ENCODE measurements at regions not wholly inside any gene's neighbourhood (a gene's known extent, or its start where the extent isn't known, plus 50 kb on each side); places are given as distances from the start of the nearest gene placed in this dataset.
"Not testable (repeated sequence)": the region's sequence is repeated elsewhere in the genome, so short reads cannot be mapped to it uniquely, and the experiment has no call there.

DNA sequence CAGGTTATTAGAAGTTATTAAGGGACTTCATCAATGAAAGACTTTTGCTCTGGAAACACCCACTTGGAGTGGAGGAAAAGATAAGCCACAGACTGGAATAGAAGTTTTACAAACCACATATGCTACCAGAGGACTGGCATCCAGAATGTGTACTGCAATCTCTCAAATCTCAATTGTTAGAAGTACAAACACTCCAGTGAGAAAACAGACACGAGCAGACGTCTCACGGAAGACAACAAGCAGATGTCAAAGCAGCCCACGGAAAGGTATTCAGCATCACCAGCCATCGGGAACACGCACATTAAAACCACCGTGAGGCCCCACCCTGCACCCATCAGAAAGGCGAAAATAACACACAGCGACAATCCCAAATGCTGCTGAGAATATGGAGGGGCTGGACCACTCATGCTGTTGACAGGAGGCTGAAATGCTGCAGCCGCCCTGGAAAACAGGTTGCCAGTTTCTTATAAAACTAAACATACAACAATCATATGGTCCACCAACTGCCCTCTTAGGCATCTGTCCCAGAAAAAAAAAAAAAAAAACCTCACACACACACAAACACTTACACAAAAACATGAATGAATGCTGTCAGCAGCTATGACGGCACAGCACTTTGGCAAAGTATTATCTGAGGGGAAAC lies 131.9 kb upstream of the SFSWAP start:
- no peak for DNase-seq

DNA sequence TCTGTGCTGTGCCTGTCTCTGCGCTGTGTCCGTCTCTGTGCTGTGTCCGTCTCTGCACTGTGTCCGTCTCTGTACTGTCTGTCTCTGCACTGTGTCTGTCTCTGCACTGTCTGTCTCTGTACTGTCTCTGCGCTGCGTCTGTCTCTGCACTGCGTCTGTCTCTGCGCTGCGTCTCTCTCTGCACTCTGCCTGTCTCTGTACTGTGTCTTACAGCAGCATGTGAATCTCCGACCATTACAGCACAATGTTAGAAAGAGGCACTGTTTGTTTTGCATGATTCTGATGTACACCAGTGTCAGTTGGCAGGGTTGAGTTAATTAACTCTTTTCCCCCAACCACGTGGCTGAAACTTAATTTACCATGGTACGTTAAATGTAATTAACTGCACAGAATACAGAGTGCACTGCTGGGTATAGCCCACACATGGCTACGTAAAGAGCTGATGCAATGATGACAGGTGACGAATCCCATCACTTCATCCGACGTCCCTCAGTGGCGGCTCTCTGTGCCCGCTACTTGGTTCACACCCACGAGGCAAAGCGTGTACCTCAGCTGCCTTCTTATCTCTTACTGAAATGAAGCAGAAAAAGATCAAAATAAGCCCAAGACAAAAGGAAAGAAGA lies 127.7 kb upstream of the SFSWAP start:
- DNase-seq, result no peak

DNA sequence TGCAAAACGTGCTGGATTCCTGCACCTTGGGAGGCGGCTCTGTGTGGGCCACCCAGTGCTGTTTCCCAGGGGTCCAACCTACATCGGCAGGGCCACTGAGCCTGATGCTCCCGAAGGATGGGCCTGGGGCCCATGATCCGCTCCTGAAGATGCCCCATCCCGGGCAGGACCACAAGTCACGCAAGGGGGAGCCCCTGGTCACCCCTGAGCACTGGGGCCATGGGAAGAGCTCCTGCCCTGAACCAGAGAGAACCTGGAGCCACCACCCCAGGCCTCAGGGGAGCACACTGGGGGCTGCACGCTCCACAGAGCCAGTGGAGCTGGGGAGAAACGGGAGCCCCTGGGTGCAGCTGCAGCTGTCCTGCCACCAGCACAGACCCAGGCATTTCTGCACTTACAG lies 124.6 kb upstream of the SFSWAP start:
- no peak for DNase-seq

DNA sequence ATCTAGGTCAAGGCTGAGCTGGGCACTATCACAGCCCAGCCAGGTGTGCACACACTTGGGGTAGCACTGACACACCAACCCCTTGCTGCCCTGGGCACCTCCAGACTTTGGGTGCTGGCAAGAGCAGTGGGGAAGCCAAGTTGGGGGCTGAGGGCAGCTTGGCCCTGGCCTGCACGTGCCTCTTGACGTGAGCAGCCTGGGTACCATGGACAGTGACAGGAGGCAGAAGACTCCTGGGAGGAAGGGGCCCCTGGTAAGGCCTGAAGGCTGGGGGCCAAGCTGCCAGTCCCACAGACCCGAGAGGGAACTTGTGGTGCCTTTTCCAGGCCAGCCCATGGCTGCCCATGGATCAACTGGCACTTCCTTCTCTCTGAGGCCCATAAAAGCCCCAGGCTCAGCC lies 124.1 kb upstream of the SFSWAP start:
- no peak for DNase-seq

DNA sequence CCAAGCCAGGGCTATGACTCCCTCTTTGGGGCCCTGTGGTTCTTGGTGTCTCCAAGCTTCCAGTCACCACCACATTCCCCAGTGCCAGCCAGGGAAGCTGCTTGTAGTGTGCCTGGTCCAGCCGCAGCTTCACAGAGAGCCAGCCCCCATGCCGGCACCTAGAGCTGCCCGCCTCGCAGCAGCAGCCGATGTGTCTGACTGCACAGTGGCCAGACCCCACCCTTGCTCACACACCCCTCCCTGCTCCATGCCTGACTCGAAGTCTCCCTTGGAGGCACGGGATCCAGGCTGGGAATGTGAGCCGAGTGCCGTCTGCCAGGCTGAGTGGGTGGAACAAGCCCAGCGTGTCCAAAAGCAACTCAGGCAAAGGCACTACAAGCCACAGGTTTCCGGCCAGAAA lies 123.3 kb upstream of the SFSWAP start:
- no peak for DNase-seq

DNA sequence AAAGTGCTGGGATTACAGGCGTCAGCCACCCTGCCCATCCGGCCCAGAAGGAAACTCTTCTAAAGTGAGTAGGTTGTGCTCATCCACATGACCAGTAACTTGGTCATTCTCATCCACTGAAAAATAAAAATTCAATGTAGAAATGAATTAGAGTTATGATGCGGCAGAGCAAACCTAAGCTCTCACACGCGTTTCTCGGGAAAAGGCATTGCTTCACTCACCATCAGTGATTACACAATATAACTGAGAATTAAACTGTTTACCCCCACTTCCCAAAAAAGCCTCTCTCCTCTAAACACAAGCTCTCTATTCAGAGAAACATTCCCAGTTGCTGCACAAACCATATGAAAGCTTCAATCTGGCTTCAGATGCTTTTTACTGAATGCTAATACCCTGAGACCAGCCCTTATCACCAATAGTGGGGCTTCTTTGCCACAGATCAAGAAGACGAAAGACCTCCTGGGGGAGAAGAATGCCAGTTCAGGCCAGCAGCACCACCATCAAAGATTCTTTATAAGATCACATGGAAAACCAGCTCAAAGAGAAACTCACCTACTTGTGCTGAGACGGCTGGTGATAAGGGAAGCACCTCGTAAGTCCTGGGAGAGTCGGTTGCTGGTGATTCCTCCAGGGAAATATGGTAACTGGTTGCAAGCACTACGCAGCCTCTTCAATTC lies 121.5 kb upstream of the SFSWAP start:
- DNase-seq, result no peak

DNA sequence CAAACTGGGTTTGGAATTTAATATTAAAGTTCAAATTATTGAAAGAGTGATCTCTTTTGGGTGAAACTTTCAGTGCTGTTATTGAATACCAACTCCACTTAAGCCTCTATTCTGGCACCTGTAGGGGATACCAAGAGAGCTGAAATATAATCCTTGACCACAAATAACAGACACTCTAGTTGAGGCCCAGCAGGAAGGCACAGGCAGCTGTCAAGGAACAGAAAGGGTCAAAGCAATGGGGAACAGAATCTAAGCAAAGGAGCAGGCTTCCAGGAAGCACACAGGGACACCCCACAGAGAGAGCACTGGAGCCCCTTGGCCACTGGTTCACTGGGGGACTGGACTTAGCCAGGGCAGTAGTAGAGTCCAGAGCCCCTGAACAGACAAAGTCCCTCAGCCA lies 120.9 kb upstream of the SFSWAP start:
- DNase-seq, result no peak

DNA sequence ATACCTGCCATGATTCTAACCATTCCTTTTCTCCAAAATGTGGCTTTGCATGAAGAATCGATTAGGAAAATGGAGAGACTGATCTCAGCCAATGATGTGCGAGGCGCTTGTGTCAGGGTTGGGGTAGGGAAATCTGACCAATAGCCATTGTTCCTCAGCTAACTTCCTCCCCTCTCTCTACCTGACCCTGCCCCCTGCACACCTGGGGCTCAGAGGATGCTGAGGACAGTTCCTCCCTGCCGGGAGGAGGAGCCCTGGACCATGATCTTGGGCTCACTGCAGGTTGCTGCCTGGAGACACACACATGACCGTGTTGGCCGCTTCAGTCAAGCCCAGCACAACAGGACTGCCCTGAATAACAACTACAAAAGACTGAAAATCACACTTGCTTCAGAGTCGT lies 119.8 kb upstream of the SFSWAP start:
- no peak for DNase-seq

DNA sequence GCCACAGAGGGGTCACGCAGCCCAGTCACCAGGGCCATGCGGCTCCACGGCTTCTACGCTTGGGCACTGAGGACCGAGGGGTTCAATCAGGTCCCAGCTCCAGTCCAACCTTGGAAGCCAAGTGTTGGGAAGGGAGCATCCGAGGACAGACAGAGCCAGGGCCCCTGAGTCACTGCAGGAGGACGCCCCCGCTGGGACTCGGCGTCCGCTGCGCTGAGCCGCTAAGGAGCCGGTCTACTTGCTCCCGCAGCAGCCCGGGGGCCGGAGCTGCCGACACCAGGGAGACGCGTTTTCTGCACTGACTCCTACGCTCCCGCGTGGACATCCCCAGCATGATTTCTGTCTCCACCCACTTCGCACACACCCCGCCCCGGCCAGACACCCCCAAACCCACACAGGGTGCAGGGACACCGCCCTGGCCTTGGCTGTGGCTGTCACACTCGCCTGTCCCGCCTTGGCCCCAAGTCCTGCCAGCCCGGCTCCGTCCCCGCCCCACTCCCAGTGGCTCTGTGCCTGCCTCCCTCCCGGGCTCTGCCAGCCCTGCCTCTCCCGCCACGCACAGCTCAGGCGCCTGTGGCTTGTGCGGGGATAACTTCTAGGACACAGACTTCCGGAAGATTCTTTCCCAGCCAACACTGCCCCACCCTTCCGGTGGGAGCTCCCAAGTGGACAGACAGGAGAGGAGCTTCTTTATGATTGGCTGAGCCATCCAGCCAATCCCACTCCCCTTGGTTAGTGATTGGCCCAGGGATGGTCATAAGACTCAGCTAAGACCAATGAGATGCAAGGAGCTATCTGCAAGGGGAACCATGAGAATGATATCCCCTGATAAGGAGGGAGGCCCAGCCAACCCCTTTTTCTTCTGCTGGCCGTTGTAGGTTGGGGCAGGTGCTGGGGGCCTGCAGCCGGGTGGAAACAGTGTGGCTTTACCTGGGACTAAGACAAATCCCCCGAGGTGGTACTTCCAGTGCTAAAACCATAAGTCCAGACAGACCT lies 118.9 kb upstream of the SFSWAP start:
- DNase-seq, result no peak

DNA sequence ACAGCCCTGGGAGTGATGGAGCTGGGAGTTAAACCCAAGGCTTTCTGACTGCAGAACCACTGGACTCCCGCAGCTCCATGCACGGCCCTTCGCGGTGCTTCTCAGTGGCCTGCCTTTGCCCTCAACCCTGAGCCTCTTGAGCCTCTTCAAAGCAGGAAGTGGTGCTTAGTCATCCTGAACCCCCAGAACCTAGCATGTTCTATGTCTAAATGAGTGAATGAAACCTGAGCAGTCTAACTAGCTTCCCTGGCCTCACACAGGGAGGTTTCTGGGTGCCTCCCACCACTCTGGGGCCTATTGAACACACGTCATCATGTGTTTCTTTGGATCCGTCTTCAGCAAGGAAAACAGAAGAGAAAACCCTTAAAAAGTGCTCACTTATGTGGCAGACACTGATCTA lies 117.9 kb upstream of the SFSWAP start:
- no peak for DNase-seq

DNA sequence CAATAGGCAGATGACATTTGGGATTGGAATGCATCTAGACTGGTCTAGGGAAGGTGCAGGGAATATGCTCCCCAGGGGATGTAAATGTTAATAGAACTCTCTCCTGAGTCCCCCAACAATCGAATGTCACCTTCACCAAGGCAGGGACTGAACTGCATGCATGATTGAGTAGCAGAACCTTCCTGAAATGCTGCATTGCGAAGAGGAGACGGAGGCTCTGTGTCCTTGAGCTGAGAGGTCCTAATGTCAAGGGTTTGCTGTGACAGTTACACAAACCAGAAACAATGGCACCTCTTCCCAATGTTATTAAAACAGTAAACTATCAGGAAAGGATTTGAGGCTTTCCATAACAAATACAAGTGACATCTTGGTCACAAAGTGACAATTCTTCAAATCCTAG lies 117.5 kb upstream of the SFSWAP start:
- no peak for DNase-seq

DNA sequence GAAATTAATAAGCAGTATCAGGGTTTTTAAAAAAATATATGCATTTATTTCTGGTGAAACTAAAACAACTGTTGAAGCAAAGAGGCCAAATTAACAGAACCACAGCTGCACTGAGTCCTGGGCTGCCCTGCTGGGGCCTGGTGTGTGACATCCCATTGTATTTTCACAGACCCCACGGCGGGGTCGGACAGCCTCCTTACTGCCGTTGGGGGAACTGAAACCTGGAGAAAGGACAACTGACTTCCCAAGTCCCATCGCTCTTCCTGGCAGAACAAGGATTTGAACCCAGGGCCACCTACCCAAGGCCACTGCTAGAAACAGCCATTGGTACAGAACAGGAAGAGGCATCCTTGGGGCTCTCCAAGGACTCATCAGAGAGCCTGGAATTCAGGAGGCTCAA lies 114.8 kb upstream of the SFSWAP start:
- DNase-seq, result no peak

DNA sequence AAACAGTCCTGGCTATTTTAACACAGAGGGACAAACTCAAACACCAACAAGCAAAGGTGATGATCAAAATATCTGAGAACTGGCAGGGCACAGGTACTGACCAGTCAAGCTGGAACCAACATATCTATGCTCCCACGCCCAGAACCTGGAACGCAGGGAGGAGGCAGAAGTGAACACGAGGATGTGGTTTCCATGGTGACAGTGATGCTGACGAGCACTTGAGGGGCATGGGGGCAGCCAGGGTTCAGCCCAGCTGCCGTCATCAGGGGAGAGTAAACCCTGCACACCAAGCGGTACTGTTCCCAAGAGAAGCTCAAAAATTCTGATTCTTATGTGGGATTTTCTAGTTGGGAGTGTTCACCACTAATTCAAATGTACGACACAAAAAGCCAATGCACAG lies 113.6 kb upstream of the SFSWAP start:
- no peak for DNase-seq

DNA sequence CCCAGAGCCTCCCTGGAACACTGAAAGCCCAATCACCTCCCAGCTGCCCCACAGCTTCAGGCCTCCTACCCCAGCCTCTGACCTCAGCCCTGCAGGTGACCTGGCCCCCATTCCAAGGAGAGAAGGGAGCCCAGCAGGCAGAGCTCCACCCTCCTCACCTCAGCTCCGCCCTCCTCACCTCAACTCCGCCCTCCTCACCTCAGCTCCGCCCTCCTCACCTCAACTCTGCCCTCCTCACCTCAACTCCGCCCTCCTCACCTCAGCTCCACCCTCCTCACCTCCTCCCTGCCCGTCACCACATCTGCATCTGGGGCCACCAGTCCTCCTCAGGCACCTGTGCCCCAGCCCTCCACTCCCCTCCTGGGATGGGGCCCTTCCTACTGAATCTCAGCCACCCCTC lies 112.2 kb upstream of the SFSWAP start:
- DNase-seq, result no peak

DNA sequence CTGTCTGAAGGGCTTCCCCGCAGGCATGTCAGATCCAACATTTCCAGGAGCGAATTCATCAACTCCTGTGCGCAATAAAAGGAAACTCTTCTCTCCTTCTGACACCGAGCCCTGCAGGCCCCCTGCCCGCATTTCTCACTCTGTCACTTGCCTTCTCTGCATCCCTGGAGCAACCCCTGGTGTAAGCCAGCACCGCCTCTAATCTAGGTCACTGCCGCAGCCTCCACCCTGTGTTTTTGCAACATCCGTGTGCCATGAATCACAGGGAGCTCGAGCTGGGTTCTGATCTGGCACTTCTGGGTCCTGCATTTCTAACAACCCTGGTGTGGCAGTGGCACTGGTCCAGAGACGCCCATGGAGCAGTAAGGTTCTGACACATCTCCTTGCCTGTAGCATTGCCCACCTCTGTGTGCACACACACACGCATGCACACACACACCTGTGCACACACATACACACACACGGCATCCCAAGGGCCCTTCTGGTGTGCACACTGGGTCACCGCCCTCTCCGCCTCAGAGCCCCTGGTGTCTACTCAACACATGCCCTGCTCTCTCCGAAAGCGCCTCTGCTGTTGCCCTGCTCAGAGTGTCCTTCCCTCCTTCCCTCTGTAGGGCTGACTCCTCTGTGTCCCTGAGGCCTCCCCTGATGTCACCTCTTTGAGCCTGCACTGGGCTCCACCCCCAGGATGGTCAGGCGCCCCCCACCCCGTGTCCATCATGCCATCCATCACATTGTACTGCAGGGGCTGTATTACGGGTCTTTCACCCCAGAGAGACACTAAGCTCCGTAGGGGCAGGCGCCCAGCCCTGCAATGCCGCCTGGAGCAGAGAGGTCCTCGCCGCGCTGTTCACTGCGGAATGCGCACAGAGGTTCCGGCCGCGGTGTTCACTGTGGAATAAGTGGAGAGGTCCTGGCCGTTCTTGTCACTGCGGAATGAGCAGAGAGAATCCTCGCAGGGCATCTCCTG lies 111.4 kb upstream of the SFSWAP start:
- no peak for DNase-seq

DNA sequence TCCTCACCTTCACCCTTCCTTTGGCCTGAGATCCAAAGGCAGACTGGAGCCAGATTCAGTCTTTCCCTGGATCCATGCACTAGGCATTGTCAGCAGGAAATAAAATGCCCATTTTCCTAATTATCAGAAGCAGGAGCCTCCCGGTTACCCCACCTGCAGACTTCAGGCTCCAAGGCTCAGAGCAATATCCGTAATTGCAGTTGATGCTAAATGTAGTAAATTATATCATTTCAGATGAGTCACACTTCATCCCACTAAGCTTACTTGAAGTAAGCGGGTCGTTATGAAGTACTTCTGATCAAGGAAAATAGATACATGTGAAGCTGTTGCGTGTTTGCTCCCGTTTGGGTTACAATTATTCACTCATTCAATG lies 110.7 kb upstream of the SFSWAP start:
- no peak for DNase-seq

DNA sequence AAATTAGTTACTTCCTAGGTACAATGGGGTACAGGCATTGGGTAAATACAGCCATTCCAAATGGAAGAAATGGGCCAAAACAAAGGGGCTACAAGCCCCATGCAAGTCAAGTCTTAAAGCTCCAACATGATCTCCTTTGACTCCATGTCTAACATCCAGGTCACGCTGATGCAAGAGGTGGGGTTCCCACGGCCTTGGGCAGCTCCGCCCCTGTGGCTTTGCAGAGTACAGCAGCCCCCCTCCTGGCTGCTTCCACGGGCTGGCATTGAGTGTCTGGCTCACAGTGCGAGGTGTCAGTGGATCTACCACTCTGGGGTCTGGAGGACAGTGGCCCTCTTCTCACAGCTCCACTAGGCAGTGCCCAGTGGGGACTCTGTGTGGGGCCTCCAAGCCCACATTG lies 109.4 kb upstream of the SFSWAP start:
- not testable (repeated sequence) for DNase-seq

DNA sequence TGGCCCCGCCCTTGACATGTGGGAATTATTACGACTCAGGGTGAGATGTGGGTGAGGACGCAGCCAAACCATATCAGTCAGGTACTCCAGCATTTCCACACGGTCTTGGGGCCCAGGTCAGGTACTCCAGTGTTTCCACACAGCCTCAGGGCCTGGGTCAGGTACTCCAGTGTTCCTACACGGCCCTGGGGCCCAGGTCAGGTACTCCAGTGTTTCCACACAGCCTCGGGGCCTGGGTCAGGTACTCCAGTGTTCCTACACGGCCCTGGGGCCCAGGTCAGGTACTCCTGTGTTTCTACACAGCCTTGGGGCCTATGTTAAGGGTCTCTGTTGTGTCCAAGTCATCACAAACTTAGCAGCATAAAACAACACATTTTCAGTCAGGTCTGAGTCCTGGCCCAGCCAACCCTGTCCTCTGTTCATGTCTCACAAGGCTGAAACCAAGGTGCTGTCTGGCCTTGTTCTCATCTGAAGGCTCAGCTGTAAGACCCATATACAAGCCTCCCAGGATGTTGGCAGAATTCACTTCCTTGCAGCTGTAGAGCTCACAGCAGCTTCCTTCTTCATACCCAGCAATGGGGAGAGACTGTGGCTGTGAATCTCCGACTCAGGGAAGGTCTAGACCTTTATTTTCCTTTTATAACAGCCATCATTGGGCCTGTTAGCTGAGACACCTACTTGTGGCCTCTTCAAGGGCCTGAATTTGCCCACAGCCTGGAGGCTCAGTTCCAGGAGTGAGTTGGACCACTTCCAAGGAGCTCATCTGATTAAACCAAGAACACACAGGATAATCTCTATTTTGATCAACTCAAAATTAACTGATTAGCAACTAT lies 107.6 kb upstream of the SFSWAP start:
- DNase-seq, result no peak

DNA sequence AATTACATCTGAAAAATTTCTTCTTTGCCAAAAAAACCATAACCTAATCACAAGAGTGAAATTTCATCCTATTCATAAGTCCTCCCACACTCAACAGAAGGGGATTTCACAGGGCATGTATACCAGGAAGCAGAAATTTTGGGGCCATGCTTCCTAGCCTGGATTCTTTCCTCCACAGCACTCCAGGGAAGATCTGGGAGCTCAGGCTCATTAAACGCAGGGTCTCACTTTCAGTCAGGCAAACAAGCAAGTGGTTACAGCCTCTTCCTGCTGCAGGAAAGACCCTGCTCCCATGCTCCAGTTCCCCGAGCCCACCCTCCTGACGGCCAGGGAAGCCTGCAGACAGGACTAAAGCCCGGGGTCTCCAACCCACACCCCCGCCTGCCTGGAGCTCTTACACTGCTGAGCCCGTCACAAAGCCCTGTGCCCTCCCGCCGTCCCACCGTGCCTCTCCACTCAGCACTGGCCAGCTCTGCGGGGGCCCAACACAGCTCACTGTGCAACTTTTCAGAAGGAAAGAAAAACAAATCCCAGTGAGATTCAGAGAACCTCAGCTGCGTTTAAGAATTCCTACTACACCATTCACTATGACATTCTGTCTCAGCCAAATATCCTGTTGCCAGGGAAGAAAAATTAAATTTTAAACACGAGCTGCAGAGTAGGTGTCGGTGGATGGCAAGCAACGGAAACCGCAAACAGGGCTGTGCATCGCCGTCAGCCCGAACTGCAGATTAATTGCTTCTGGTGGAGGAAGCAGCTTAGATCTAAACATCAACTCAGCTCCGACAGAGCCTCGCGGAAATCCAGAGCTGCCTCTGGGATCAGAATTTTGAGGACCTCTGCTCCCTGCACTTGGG lies 106.7 kb upstream of the SFSWAP start:
- no peak for DNase-seq

DNA sequence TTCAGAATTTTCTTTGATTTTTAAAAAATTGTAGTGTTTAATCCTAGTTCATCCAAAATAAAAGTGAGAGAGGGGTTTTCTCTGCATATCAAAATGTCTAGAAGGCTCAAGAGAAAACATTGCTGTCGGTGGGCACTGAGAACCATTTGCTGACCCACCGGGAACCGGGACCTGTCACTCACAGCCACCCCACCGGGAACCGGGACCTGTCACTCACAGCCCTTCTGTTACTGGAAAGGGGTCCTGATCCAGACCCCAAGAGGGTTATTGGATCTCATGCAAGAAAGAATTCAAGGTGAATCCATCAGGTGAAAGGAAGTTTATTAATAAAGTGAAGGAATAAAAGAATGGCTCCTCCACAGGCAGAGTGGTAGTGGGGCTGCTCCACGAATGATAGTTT lies 106.0 kb upstream of the SFSWAP start:
- no peak for DNase-seq

Measured in right kidney (tissue), 1 donor.